OCI-LY3 (cell line): ENCODE measurements at regions not wholly inside any gene's neighbourhood (a gene's known extent, or its start where the extent isn't known, plus 50 kb on each side); places are given as distances from the start of the nearest gene placed in this dataset.

Experiments
- EZH2phosphoT487 ChIP-seq: fragments of 200-600 bp; shearing (Covaris generic); IDR thresholded peaks from 2 replicates; pipeline ENCODE4 v1.6.1; 2018; ENCODE audit warnings: antibody characterized with exemption, mixed run types, low read depth
- TF ChIP-seq, protein P1 (sequence below): fragments of 200-600, 300-600 bp; sonication (generic); IDR thresholded peaks from 2 replicates; pipeline ENCODE4 v1.5.1; 2014; ENCODE audit warnings: antibody characterized with exemption, low read length, low read depth

DNA sequence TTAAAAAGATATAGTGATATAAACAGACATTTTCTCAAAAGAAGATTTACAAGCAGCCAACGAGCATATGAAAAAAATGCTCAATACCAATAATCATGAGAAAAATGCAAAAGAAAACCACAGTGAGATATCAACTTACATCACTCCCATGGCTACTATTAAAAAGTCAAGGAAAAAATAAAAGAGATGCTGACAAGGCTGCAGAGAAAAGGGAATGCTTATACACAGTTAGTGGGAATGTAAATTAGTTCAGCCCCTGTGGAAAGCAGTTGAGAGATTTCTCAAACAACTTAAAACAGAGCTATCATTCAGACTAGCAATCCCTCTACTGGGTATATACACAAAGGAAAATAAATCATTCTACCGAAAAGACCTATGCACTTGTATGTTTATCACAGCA, 97.1 kb upstream of the CARD18 start:
- TF ChIP-seq, protein P1, sequence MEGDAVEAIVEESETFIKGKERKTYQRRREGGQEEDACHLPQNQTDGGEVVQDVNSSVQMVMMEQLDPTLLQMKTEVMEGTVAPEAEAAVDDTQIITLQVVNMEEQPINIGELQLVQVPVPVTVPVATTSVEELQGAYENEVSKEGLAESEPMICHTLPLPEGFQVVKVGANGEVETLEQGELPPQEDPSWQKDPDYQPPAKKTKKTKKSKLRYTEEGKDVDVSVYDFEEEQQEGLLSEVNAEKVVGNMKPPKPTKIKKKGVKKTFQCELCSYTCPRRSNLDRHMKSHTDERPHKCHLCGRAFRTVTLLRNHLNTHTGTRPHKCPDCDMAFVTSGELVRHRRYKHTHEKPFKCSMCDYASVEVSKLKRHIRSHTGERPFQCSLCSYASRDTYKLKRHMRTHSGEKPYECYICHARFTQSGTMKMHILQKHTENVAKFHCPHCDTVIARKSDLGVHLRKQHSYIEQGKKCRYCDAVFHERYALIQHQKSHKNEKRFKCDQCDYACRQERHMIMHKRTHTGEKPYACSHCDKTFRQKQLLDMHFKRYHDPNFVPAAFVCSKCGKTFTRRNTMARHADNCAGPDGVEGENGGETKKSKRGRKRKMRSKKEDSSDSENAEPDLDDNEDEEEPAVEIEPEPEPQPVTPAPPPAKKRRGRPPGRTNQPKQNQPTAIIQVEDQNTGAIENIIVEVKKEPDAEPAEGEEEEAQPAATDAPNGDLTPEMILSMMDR: no peak
- no peak for TF ChIP-seq EZH2phosphoT487
